ENCODE measurements at regions not wholly inside any gene's neighbourhood (a gene's known extent, or its start where the extent isn't known, plus 50 kb on each side); places are given as distances from the start of the nearest gene placed in this dataset.

DNA sequence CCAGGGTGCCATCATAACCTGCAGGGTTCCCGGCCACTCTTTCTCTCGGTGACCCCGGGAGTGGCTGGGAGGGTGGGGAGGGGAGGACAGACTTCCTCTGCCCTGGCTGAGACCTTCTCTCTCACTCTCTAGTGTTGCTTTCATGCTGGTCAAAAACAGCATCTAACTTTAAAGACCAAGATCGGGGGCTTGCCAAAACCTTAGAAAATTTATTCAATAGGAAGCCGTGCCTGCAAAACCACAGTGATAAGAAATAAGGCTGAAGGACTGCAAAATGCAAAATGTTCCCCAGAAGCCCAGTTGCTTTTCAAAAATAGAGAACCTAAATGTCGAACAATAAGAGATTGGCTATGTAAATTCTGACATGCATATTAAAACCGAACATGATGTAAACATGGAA is 344.0 kb downstream of the FOXL1 start:
- H3K9me3 Mint-ChIP-seq = peaks cover 4 to 28% (median 10%) of the 10 kb centered on the region in 7 donors
- no peaks in the 10 kb centered on the region for H3K4me1 Mint-ChIP-seq
- DNase-seq (no peak), ATAC-seq (ENCODE audit: low read depth in 2 of 2) (no peak)
- H3K4me3 Mint-ChIP-seq = no peak overlapping the region
- H3K27me3 Mint-ChIP-seq = peaks cover 36 to 66% (median 38%) of the 10 kb centered on the region in 3 donors
- H3K27ac Mint-ChIP-seq = no peak overlapping the region
- peaks cover 0 to 15% of the 10 kb centered on the region in 2 donors for H3K36me3 Mint-ChIP-seq

DNA sequence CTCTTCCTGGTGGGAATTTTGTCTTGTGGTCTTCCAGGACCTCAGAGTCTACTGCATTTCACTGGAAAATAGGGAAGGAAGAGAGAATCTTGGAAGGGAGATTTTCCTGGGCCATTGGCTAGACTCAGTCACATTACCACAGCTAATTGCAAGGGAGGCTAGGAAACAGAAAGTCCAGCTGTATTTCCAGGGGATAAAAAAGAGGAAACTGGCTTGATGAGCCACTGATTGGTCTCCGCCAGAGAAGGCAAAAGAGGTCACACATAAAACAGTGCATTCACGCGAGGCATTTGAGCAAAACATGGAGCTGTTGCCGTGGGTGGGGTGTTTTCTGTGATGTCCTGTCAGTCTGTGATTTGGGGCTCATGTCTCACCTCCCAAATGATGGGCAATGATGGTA is 345.3 kb downstream of the FOXL1 start:
- Mint-ChIP-seq H3K27ac (no peak overlapping the region), H3K9me3 (peaks cover 4 to 28% (median 10%) of the 10 kb centered on the region in 7 donors), H3K4me1 (no peaks in the 10 kb centered on the region), H3K27me3 (peaks cover 47 to 66% (median 51%) of the 10 kb centered on the region in 3 donors), H3K4me3 (no peak overlapping the region), H3K36me3 (peaks cover 0 to 15% of the 10 kb centered on the region in 2 donors)
- no peak for ATAC-seq (ENCODE audit: low read depth in 2 of 2)
- DNase-seq = no peak

DNA sequence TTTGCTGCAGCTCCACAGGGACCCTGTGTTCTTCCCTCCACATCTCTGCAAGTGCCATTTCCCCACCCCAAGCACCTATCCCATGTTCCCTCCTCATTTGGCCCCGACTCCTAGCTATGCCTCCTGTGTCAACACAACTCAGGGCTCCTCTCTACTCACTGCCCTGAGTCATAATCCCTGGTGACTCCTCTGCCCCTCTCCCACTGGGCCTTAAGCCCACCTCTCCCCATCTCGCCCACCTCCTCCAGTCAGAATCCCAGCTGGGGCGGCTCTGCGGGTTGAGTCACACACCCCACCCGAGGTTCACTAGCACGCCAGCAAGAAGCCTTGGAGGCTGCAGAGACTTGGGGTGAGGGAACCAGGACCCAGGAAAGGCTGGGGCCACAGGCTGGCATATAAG is 346.2 kb downstream of the FOXL1 start:
- DNase-seq (no peak), ATAC-seq (ENCODE audit: low read depth in 2 of 2) (no peak)
- H3K36me3 Mint-ChIP-seq = peaks cover 0 to 15% of the 10 kb centered on the region in 2 donors
- peaks cover 0 to 4% (median 0%) of the 10 kb centered on the region in 3 donors for H3K4me1 Mint-ChIP-seq
- H3K27ac Mint-ChIP-seq = peak overlapping the region in 1 of 6 donors; percentile 65
- H3K27me3 Mint-ChIP-seq = peaks cover 56 to 61% (median 56%) of the 10 kb centered on the region in 3 donors
- no peak overlapping the region for H3K4me3 Mint-ChIP-seq
- H3K9me3 Mint-ChIP-seq = peaks cover 4 to 28% (median 10%) of the 10 kb centered on the region in 7 donors

DNA sequence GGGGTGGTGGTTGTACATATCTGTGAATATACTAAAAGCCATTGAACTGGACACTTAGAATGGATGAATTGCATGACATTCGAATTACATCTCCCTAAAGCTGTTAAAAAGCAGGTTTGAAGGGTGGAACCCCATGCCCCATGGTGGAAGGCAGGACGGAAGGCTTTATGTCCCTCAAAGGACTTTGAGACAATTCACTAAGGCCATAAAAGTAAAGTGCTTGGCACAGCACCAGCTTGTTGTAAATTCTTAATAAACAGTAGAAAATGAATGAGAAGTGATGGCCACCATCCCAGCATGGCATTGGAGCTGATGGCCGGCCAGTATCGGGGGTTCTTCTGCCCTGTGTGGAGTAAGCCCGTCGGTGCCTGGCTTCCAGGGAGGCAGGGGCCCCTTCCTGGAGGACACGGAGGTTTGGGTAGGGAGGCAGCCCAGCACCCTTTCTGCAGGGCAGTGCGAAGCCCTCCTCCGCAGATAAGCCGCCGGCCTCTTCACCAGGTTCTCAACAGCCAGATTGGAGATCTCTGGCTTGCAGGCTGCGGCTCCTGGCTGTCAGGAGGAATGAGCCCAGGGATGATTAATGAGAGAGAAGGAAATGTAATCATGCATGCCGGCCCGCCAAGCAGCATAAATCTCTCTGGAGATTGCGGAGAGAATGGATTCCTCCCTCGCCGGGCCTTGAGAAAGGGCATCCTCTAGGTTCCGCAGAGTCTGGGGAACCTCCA is 346.9 kb downstream of the FOXL1 start:
- Mint-ChIP-seq H3K36me3 (peaks cover 0 to 15% of the 10 kb centered on the region in 2 donors), H3K27me3 (peaks cover 54 to 58% (median 57%) of the 10 kb centered on the region in 3 donors), H3K27ac (no peak overlapping the region), H3K4me1 (peaks cover 0 to 4% (median 0%) of the 10 kb centered on the region in 3 donors), H3K9me3 (peaks cover 4 to 27% (median 10%) of the 10 kb centered on the region in 7 donors), H3K4me3 (no peak overlapping the region)
- no peak for DNase-seq
- no peak for ATAC-seq (ENCODE audit: low read depth in 2 of 2)

DNA sequence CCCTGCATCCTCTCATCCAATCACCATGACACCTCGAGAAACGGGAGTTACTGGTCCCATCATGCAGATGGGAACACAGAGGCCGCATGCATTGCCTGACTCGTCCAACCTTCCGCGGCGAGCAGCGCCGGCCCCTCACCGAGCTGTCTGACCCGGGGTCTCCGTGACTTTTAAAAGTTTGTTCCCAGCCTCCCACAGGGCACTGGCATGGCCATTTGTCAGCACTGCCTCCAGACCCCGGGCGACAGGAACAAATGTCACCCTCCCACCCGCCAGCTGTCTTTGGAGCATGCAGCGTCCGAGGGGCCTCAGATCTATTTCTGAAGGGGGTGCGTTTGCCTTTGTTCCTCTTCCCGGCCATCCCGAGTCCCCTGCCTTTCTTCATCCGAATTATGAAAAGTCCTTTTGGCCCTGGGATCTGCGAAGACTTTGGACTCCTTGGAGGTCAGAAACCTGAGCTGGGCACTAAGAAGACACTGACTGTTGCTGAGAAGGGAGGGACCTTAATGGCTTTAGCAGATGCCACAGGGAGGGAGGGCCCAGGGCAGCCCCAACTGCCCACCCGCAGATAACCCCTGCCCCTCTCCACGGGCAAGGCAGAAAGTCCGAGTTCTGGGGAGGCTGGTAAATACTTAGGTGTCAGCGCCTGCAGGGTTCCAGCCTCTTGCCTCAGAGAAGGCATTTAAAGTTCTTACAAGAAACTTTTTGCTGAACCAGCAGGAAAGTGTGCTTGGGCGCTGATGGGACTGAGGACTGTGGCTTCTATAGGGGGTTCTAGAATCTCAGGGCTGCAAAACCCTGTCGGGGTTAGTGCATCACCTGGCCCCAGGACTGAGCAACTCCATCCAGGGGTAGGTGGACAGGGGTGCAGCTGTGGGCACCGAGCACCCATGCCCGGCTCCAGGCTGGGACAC is 348.1 kb downstream of the FOXL1 start:
- no peak overlapping the region for H3K27ac Mint-ChIP-seq
- H3K4me3 Mint-ChIP-seq = no peak overlapping the region
- peaks cover 0 to 12% of the 10 kb centered on the region in 2 donors for H3K36me3 Mint-ChIP-seq
- ATAC-seq (ENCODE audit: low read depth in 2 of 2) (no peak), DNase-seq (no peak)
- H3K27me3 Mint-ChIP-seq = peaks cover 51 to 57% (median 56%) of the 10 kb centered on the region in 3 donors
- H3K9me3 Mint-ChIP-seq = peaks cover 4 to 22% (median 10%) of the 10 kb centered on the region in 7 donors
- H3K4me1 Mint-ChIP-seq = peaks cover 0 to 4% (median 0%) of the 10 kb centered on the region in 3 donors

DNA sequence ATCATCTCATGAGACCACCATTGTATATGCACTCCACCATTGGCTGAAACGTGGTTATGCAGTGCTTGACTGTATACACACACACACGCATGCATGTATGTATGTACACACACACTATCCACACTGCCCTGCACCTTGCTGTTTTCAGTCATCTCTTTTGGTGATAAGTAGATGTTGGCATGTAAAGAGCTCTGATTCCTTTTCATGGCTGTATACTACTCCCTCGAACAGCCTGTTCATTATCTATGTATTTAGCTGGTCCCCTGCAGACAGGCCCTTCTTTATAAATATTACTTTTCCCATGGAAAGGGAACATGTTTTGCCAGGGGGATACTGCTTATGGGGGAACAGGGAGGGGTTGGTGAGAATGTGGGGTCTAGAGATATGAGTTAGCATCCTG is 349.4 kb downstream of the FOXL1 start:
- Mint-ChIP-seq H3K27ac (no peak overlapping the region), H3K4me1 (peaks cover 0 to 4% (median 0%) of the 10 kb centered on the region in 3 donors), H3K36me3 (peaks cover 0 to 8% of the 10 kb centered on the region in 2 donors), H3K9me3 (peaks cover 0 to 13% (median 4%) of the 10 kb centered on the region in 7 donors), H3K27me3 (peaks cover 44 to 57% (median 47%) of the 10 kb centered on the region in 3 donors), H3K4me3 (no peak overlapping the region)
- ATAC-seq (ENCODE audit: low read depth in 2 of 2) (no peak), DNase-seq (no peak)

DNA sequence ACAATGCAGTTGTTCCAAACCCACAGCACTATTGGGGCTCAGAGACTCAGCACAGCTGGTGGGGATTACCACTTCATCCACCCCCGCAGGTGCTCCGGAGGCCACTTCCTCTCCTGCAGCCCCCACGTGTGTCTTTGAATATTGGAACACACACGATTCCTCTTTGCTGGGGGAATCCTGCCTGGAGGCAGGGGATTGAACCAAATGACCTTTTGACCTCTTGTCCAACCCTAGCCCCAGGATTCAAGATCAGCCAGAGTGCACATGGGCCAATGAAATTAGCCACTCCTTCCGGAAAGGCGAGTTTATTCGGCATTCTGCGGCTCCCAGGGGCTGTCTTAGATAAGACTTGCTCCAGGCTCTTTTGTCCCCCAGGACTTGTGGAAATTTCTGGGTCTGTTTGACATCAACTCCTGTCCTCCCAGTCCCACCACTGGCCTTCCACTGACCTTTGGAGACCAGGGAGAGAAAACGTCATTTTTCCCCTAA is 350.2 kb downstream of the FOXL1 start:
- Mint-ChIP-seq H3K27me3 (peaks cover 35 to 52% (median 39%) of the 10 kb centered on the region in 3 donors), H3K27ac (no peak overlapping the region), H3K9me3 (peaks cover 0 to 12% (median 2%) of the 10 kb centered on the region in 7 donors), H3K36me3 (peaks cover 0 to 3% of the 10 kb centered on the region in 2 donors), H3K4me1 (peaks cover 0 to 4% (median 0%) of the 10 kb centered on the region in 3 donors), H3K4me3 (no peak overlapping the region)
- DNase-seq (no peak), ATAC-seq (ENCODE audit: low read depth in 2 of 2) (no peak)

DNA sequence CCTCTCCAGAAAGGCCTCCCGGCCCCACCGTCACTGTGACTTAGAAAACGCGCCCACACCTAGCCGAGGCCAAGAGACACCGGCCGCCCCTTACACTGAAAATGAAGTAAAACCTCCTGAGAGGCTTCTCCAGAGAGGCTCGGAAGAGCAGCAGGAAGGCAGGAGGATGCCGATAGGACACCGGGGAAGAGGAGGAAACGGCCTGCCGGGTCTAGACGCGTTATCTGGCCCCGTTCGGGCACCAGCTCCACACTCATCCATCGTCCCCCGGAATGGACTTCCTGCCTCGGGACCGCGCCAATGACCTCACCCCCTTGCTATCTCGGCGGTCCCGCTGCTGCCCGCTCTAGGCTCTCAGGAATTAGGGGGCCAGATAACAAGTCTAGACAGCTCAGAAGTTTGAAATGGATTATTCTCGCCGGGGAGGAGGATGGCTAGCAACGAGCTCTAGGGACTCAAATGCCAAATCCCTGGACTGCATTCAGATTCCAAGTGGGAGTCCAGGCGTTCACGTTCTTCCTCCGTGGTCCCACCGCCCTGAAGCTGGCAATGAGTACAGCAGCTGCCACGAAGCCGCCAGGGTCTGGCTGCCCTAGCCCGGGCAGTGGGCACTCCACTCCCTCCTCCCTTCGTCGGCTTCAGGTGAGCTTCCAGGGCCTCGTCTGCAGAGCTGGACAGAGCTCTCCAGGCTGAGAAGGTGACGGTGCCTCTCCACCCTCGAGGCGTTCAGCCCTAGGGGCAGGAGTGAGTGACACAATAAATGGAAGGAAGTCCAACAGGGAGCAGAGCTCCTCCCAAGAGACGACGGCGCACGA is 350.9 kb downstream of the FOXL1 start:
- Mint-ChIP-seq H3K36me3 (no peaks in the 10 kb centered on the region), H3K9me3 (peaks cover 0 to 11% (median 0%) of the 10 kb centered on the region in 7 donors), H3K27ac (no peak overlapping the region), H3K27me3 (peaks cover 28 to 45% (median 36%) of the 10 kb centered on the region in 3 donors), H3K4me3 (no peak overlapping the region), H3K4me1 (peaks cover 0 to 4% (median 0%) of the 10 kb centered on the region in 3 donors)
- ATAC-seq (ENCODE audit: low read depth in 2 of 2) = no peak
- DNase-seq = no peak

DNA sequence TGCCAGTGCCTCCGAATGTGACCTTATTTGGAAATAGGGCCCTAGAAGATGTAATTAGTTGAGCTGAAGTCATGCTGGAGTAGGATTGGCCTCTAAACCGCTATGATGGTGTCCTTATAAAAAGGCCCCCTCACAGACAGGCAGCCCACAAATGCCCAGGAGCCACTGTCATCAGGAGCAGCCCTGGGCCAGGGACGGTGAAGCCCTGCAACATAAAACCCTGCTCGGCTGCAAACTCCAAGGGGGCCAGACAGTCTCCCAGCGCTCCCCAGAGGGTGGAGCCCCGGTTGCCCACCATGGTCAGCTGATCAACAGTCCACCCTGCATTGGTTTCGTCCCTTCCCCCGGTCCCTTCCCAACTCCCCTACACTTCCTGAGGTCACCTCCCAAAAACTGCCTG is 351.7 kb downstream of the FOXL1 start:
- peaks cover 0 to 9% (median 0%) of the 10 kb centered on the region in 3 donors for H3K4me1 Mint-ChIP-seq
- ATAC-seq (ENCODE audit: low read depth in 2 of 2) (no peak), DNase-seq (no peak)
- peaks cover 0 to 9% (median 0%) of the 10 kb centered on the region in 7 donors for H3K9me3 Mint-ChIP-seq
- no peaks in the 10 kb centered on the region for H3K36me3 Mint-ChIP-seq
- H3K27me3 Mint-ChIP-seq = peaks cover 28 to 44% (median 32%) of the 10 kb centered on the region in 3 donors
- no peak overlapping the region for H3K27ac Mint-ChIP-seq
- H3K4me3 Mint-ChIP-seq = peak overlapping the region in 1 of 8 donors; percentile 54

DNA sequence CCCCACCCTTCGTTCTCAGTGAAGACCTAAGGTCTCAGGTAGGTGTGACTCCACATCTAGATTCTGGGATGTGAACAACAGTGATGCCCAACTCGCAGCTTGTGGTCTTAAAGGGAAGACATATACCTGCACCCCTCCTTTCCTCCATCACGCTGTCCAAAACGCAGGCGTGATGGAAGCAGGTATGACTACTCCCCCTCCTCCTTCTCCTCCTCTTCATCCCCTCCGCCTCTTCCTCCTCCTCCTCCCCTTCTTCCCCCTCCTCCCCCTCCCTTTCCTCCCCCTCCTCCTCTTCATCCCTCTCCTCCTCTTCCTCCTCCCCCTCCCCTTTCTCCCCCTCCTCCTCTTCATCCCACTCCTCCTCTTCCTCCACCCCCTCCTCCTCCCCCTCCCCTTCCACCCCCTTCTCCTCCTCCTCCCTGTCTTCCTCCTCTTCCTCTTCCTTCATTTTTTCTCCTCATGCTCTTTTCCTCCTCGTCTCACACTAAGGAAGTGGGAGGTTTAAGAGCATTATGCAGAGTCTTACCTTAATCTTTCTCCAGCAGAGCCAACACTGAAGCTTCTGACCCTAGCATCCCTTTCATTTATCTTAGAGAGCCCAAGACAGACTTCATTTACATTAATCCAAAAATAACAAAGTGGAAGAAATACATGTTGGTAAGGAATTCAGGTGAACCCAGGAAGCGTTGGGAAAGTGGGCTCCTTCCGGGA is 352.5 kb downstream of the FOXL1 start:
- Mint-ChIP-seq H3K4me1 (peaks cover 0 to 9% (median 0%) of the 10 kb centered on the region in 3 donors), H3K9me3 (peaks cover 0 to 9% (median 0%) of the 10 kb centered on the region in 7 donors), H3K27me3 (peaks cover 27 to 44% (median 28%) of the 10 kb centered on the region in 3 donors), H3K4me3 (peak overlapping the region in 1 of 8 donors; percentile 52), H3K36me3 (no peaks in the 10 kb centered on the region), H3K27ac (no peak overlapping the region)
- DNase-seq (no peak), ATAC-seq (ENCODE audit: low read depth in 2 of 2) (no peak)

DNA sequence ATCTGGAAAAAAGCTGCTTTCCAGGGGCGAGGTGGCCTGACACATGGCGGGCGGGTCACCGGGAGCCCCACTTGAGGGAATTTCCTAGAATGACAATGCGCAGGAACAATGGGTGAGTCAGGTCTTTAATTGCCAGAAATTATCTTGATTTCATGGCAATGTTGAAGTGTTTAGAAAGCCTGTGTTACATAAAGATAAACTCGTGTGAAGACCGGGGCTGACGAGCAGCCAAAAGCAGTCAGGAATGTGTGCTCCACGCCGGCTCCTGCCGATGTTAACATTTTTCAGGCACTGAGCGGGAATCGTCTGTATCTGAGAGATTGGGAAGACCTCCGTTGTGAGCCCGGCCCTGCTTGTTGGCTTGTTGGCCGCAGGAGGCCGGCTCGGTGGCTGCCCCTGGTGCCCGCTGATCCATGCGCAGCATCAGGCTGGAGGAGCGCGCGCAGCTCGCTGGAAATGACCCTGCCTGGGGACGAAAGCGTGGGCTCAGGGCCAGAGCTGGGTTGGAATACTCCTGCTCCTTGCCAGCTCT is 353.1 kb downstream of the FOXL1 start:
- no peaks in the 10 kb centered on the region for H3K36me3 Mint-ChIP-seq
- DNase-seq (no peak), ATAC-seq (ENCODE audit: low read depth in 2 of 2) (no peak)
- peaks cover 0 to 9% (median 0%) of the 10 kb centered on the region in 3 donors for H3K4me1 Mint-ChIP-seq
- H3K27me3 Mint-ChIP-seq = peaks cover 27 to 43% (median 28%) of the 10 kb centered on the region in 3 donors
- H3K27ac Mint-ChIP-seq = no peak overlapping the region
- peaks cover 0 to 9% (median 0%) of the 10 kb centered on the region in 7 donors for H3K9me3 Mint-ChIP-seq
- no peak overlapping the region for H3K4me3 Mint-ChIP-seq
